ENCODE measurements at regions not wholly inside any gene's neighbourhood (a gene's known extent, or its start where the extent isn't known, plus 50 kb on each side); places are given as distances from the start of the nearest gene placed in this dataset.

GRCh38 chr7:45106-46090, 147.0 kb upstream of the FAM20C start (continued):
- no peak for TF ChIP-seq MAFK (IDR thresholded peaks at IDR 0.05; ENCODE audit: low read depth, low read length)

GRCh38 chr7:46123-46829, 146.1 kb upstream of the FAM20C start:
- Histone ChIP-seq H4K5ac (ENCODE audit: low read depth, low read length) (no peak overlapping the region), H2AK9ac (replicated peaks; ENCODE audit: low read depth, low read length, poor library complexity) (no peak overlapping the region), H3K27ac (ENCODE audit: insufficient read depth, low read length) (no peak overlapping the region), H3K9me1 (ENCODE audit: insufficient read depth, low read length) (no peaks in the 10 kb centered on the region), H3K18ac (ENCODE audit: low read depth, low read length) (no peak overlapping the region), H3K9me3 (ENCODE audit: control insufficient read depth, insufficient read depth, low read length) (no peaks in the 10 kb centered on the region), H2BK120ac (ENCODE audit: low read depth, low read length) (no peak overlapping the region), H2AFZ (replicated peaks; ENCODE audit: low read length, poor library complexity) (peak overlapping the region; percentile 11), H3K4ac (ENCODE audit: low read depth, low read length) (no peak overlapping the region), H3K36me3 (ENCODE audit: control insufficient read depth, insufficient read depth, low read length) (no peaks in the 10 kb centered on the region), H2BK20ac (ENCODE audit: low read depth, low read length) (no peak overlapping the region), H3K79me1 (ENCODE audit: low read depth in 1 of 2, low read length in 2 of 2) (no peaks in the 10 kb centered on the region), H2BK5ac (ENCODE audit: low read depth, low read length, poor library complexity, severe bottlenecking) (no peak overlapping the region), H4K8ac (ENCODE audit: low read depth in 2 of 2, low read length in 2 of 2) (no peak overlapping the region), H4K91ac (ENCODE audit: insufficient read depth, low read depth, low read length) (no peak overlapping the region), H2BK15ac (ENCODE audit: low read depth, low read length) (no peak overlapping the region), H3K4me3 (ENCODE audit: insufficient read depth, low read depth, low read length) (no peak overlapping the region), H3K23ac (ENCODE audit: low read depth, low read length) (no peak overlapping the region), H2AK5ac (ENCODE audit: low read depth, low read length) (no peak overlapping the region), H3K4me1 (ENCODE audit: control insufficient read depth, insufficient read depth, low read length) (no peaks in the 10 kb centered on the region), H3K4me2 (ENCODE audit: low read depth, low read length) (no peak overlapping the region), H3K27me3 (ENCODE audit: control insufficient read depth, insufficient read depth, low read length) (peaks cover 55% of the 10 kb centered on the region), H4K20me1 (ENCODE audit: insufficient read depth, low read length) (no peaks in the 10 kb centered on the region), H3K9ac (ENCODE audit: low read depth, low read length) (no peak overlapping the region), H3K56ac (ENCODE audit: extremely low read depth, insufficient read depth, low read length) (no peak overlapping the region), H3K14ac (replicated peaks; ENCODE audit: low read depth, low read length) (no peak overlapping the region)
- WGBS, 2 experiments (ENCODE audit: extremely low coverage in 2 of 2, insufficient read length in 1 of 2): 59% methylated on average over 4 of the region's 11 CpGs; no CpG with 5 or more reads in 1 of the 2 experiments
- POLR2A ChIA-PET (ENCODE audit: unreplicated experiment): no interaction called here
- in situ Hi-C loops (cut with MboI; ENCODE audit: low sequenced_read_pairs): no loop called here
- dilution Hi-C loops (cut with HindIII; ENCODE audit: low sequenced_read_pairs, unreplicated experiment): no loop called here
- no peak for TF ChIP-seq BHLHE40 (IDR thresholded peaks at IDR 0.05; ENCODE audit: low read depth, low read length)
- CTCF ChIA-PET: no interaction called here
- no TSS peak for BruUV-seq (replicated peaks)
- DNase-seq: no peak
- no peak for ATAC-seq (ENCODE audit: low read depth)
- intact Hi-C loops (cut with micrococcal nuclease): no loop called here

Data from IMR-90 (cell line).